ENCODE measurements at regions not wholly inside any gene's neighbourhood (a gene's known extent, or its start where the extent isn't known, plus 50 kb on each side); places are given as distances from the start of the nearest gene placed in this dataset.

- no peak overlapping the region for H3K4me2 ChIP-seq (ENCODE audit: insufficient read depth, low read length)
- H3K9ac ChIP-seq (replicated peaks; ENCODE audit: extremely low read depth, insufficient read depth, low read length) = no peak overlapping the region
- CTCF ChIA-PET = interaction anchor here (0.8 to 1.4 kb wide), 3 partner anchors 9 to 24 kb away, joined by 3 to 5 read pairs (median 4); no protein-coding TSS in a partner anchor
- TF ChIP-seq GATA2 (IDR thresholded peaks at IDR 0.05; ENCODE audit: insufficient read depth, insufficient read length, low read depth, low read length) (no peak), POLR2AphosphoS5 (IDR thresholded peaks at IDR 0.05; ENCODE audit: insufficient read depth, low read depth, low read length) (no peak), MYC (IDR thresholded peaks at IDR 0.05; ENCODE audit: low read depth, low read length) (no peak), FOS (IDR thresholded peaks at IDR 0.05; ENCODE audit: borderline replicate concordance, insufficient read depth, low read length) (no peak), EZH2 (IDR thresholded peaks at IDR 0.05; ENCODE audit: borderline replicate concordance, low read depth, low read length, severe bottlenecking) (no peak), JUN (IDR thresholded peaks at IDR 0.05; ENCODE audit: borderline replicate concordance, insufficient read depth, insufficient read length, low read depth) (no peak), CTCF (IDR thresholded peaks at IDR 0.05; ENCODE audit: extremely low read depth in 1 of 2, insufficient read depth in 1 of 2, low read depth in 1 of 2, low read length in 2 of 2) (no peak)
- TF ChIP-seq, protein P1, sequence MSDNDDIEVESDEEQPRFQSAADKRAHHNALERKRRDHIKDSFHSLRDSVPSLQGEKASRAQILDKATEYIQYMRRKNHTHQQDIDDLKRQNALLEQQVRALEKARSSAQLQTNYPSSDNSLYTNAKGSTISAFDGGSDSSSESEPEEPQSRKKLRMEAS (IDR thresholded peaks at IDR 0.05; ENCODE audit: insufficient read depth, insufficient read length) = no peak
- H3K36me3 ChIP-seq (ENCODE audit: control insufficient read depth in 2 of 2, extremely low read depth in 1 of 2, insufficient read depth in 2 of 2, low read length in 2 of 2) = no peaks in the 10 kb centered on the region
- no peaks in the 10 kb centered on the region for H3K9me3 ChIP-seq (replicated peaks; ENCODE audit: control insufficient read depth, insufficient read depth, low read length)
- intact Hi-C loops (cut with micrococcal nuclease) (loop anchor here (10.0 kb wide), 1 partner anchor 741 kb away; no protein-coding TSS in a partner anchor), dilution Hi-C loops (cut with MboI; ENCODE audit: extremely low pct_ligation_motif_present, low sequenced_read_pairs) (no loop called here)
- BruUV-seq (replicated peaks) = no TSS peak
- H4K20me1 ChIP-seq (replicated peaks; ENCODE audit: control insufficient read depth, extremely low read depth, insufficient read depth, low read length) = no peaks in the 10 kb centered on the region
- H3K27ac ChIP-seq (ENCODE audit: insufficient read depth, low read depth, low read length) = no peak overlapping the region
- no peak overlapping the region for H3K4me3 ChIP-seq (replicated peaks in 1 of 3; ENCODE audit: insufficient read depth in 1 of 3, low read depth in 1 of 3, low read length in 3 of 3)
- no peaks in the 10 kb centered on the region for H3K9me1 ChIP-seq (replicated peaks; ENCODE audit: control insufficient read depth, extremely low read depth, insufficient read depth, low read length)
- POLR2A ChIA-PET = no interaction called here
- no peak for DNase-seq (ENCODE audit: low read depth, low spot score)
- FAIRE-seq = no peak
- H3K79me2 ChIP-seq (ENCODE audit: control insufficient read depth, insufficient read depth, low read length) = no peaks in the 10 kb centered on the region
- H2AFZ ChIP-seq (ENCODE audit: low read depth, low read length) = no peak overlapping the region
- H3K4me1 ChIP-seq (ENCODE audit: control insufficient read depth, extremely low read depth, insufficient read depth, low read length) = no peaks in the 10 kb centered on the region
- peaks cover 3 to 4% of the 10 kb centered on the region in 2 experiments for H3K27me3 ChIP-seq (ENCODE audit: control insufficient read depth in 2 of 2, insufficient read depth in 2 of 2, low read length in 2 of 2)
Observed at GRCh38 chr9:109883623-109884022, 103.6 kb downstream of the PALM2AKAP2 start.

All from endothelial cell of umbilical vein (primary cell).